Stimulated activated CD4-positive, alpha-beta T cell treated with anti-CD3 and anti-CD28 coated beads, Interleukin-12 subunit alpha, Interleukin-12 subunit beta, amount 100 ng/mL, for 48 hours (primary cell): ENCODE measurements at regions not wholly inside any gene's neighbourhood (a gene's known extent, or its start where the extent isn't known, plus 50 kb on each side); places are given as distances from the start of the nearest gene placed in this dataset.
"Not testable (repeated sequence)": the region's sequence is repeated elsewhere in the genome, so short reads cannot be mapped to it uniquely, and the experiment has no call there.

Source experiments
- DNase-seq, 3 donors: peaks; one replicate each; pipeline ENCODE4 v3.0.0-alpha.2; 2020; ENCODE audit warnings: low read depth in 2 of 3, low spot score in 1 of 3

- DNase-seq = no peak
Measured at GRCh38 chr11:81602508-81602907, 1131.2 kb downstream of the FAM181B start.

DNA sequence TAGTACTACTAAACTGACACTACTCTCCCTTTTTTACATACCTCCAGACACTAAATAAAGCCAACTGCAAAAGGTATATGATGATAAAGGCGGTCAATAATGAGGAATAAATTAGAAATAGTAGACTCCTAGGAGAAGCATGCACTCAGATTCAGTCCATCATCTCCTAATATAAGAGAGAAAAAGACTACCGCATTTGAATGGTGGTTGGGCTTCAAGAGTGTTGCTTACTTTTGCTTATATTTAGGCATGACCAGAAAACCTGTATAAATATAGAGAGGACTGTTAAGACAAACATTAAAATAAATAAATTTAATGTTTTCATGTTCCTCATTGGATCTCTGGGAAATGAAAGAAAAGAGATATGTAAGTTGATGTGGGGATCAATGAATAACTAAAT is 1137.0 kb downstream of the FAM181B start:
- no peak for DNase-seq

- no peak for DNase-seq
Measured at GRCh38 chr11:81585390-81585933, 1148.2 kb downstream of the FAM181B start.

- DNase-seq = no peak
Measured at GRCh38 chr11:81579339-81579738, 1154.3 kb downstream of the FAM181B start.

DNA sequence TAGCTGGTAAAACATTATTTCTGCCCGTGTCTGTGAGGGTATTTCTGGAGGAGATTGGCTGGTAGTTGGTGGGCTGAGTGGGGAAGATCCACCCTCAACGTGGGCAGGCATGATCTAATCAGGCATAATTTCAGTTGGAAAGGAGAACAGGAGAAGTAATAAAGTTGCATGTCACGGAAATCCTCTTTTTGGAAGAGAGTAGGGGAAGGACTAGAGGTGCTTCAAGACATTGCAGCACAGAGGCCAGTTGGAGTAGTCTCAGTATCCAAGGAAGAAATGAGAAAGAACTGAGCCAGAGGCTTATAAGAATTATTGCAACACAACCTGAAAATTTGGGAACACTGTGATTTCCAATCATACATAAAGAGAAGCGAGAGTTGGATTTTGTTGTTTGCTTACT is 1155.1 kb downstream of the FAM181B start:
- no peak for DNase-seq

DNA sequence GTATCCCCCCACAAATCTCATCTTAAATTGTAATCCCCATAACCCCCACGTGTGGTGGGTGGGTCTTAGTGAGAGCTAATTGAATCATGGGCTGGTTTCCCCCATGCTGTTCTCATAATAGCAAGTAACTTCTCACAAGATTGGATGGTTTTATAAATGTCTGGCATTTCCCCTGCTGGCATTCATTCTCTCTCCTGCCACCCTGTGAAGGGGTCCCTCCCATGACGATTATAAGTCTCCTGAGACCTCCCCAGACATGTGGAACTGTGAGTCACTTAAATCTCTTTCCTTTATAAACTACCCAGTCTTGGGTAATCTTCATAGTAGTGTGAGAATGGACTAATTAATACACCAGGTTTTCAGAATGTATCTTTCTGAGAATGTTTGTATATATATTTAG is 1159.4 kb downstream of the FAM181B start:
- DNase-seq = no peak

- no peak for DNase-seq
Measured at GRCh38 chr11:81573367-81573766, 1160.3 kb downstream of the FAM181B start.

DNA sequence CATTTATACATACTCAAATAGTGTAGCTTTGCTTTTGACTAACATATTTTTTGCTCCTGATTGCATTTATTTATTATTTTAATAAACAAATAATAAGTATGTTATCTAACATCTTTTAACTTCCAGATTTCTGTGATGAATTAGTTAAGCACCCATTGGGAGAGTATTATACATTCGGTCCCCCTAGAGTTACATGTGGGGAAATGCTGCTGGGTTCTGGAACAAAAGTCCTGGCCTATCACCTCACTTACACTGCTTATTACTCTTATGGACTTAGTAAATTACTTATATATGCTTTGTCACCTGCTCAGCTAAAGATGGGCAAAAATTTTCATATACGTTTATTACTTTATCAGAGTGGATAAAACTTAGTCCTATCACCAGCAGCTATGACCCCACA is 1163.0 kb downstream of the FAM181B start:
- no peak for DNase-seq

DNA sequence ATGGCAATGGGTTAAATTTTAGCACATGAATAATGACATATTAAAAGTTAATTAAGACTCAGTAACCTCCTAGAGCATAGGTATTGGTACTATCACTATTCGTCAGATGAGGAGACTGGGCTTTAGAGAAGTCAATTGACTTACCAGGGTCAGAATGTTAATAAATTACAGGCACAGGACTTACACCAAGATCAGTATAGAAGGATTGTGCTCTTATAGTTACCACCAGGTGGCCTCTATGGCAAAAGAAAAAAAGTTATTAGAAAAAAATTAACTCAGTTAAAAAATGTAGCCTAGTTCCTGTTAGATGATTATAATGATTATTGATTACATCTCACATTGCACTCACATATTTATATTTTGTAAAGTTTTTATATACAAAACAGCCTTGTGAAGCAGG is 1163.7 kb downstream of the FAM181B start:
- DNase-seq = no peak

GRCh38 chr11:81568918-81569317 is 1164.7 kb downstream of the FAM181B start:
- DNase-seq = no peak

GRCh38 chr11:81548123-81548522 is 1185.5 kb downstream of the FAM181B start:
- DNase-seq = no peak

DNA sequence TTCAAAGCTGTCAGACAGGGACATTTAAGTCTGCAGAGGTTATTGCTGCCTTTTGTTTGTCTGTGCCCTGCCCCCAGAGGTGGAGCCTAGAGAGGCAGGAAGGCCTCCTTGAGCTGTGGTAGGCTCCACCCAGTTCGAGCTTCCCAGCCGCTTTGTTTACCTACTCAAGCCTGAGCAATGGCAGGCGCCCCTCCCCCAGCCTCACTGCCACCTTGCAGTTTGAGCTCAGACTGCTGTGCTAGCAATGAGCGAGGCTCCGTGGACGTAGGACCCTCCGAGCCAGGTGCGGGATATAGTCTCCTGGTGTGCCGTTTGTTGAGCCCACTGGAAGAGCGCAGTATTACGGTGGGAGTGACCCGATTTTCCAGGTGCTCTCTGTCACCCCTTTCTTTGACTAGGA is 1193.9 kb downstream of the FAM181B start:
- not testable (repeated sequence) for DNase-seq

DNA sequence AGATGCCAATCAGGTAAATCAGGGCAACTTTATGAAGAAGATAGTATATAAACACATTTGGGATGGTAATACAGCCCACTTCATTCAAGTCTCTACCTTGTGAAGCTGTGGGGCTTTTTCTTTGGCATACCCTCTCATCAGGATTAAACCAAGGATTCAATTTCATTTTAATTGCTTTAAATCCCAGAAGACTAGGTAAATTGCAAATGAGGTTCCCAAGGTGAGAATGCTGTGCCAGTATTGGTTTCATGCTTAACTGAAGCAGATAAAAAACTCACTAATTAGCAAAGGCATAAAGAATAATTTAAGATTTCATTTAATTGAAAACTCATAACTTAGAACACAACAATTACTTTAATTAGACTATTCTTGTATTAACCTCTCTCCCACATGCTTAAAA is 1218.1 kb downstream of the FAM181B start:
- no peak for DNase-seq

DNA sequence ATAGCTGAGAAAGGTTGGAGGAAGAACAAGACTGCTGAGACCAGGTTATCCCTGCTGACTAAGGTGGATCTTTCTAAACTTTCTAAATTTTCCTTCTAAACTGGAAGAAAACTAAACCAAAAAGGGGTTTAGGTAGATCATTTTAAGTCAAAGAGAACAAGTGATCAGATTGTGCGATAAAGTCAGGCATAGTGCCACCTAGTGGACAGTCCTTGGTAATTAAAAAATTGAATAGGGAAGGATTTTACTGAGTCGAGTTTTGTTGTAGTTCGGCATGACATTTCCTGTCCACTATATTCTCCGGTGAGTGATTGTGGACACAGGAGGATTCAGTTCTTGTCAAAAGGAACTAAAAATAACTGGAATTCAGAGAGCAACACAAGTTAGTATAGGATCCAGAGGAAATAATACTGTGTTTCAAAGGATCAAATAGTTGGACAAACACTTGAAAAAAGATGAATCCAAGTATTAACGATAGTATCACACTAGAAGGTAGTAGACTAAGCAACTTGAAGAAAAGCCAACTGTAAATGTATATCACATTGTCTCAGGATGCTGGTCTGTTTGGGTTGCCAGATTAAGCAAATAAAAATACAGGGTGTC is 1236.4 kb downstream of the FAM181B start:
- DNase-seq = peak in 1 of 3 donors; percentile 3

DNA sequence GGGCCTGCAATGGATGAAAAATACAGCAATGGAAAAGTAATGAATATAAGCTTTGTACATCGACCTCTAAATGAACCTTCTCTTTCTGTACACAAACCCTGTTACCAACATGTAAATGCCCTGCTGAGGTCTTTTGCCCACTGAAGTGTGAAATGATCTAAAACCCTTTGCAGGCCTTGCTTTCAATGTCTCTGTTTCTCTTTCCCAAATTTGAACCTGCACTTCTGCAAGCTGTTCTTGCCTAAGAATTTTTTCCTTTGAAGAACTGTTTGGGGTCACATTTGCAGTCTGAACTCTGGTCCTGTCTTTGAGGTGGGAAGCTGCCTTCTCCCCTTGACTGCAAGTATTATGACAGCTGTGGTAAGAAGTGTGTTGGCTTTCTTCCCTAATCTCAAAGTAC is 1237.1 kb downstream of the FAM181B start:
- no peak for DNase-seq

GRCh38 chr11:81495699-81496292 is 1237.9 kb downstream of the FAM181B start:
- DNase-seq = no peak

DNA sequence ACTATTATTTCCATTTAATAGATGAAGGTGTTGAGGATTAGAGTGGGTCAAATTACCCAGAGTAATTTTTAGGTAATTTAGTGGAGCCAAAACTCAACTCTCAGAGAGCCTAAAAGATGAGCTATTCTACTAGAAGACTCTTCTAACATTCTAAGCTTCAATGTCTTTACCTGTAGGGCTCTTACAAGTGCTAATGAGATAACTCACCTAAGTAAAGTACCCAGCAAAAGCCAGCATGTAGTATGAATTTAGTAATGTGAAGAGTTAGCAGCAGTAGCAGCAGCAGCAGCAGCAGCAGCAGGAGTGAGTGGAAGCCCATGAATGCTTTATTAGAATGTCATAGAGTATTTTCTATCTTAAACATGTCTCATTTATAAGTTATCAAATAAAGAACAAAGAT is 1239.2 kb downstream of the FAM181B start:
- no peak for DNase-seq

GRCh38 chr11:81492923-81493445 is 1240.7 kb downstream of the FAM181B start:
- no peak for DNase-seq

- DNase-seq = no peak
Measured at GRCh38 chr11:81487109-81487508, 1246.6 kb downstream of the FAM181B start.

DNA sequence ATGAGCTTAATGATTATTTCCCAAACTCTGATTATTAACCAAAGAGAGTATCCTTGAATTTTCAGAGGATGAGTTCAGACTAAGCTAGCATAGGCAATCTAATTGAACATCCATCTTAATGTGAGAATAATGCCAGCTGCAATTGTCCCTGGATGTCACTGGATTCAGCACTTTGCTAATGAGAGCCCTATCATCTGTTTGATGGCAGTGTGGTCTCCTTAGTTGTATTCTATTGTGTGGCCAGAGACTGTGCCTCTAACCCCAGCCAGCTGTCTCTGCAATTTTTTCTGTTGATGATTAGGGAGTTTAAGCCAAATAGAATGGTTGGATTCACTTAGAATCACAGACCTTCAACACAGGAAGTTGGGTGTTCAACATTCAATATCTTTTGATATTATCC is 1249.5 kb downstream of the FAM181B start:
- DNase-seq = no peak

GRCh38 chr11:81477277-81477676 is 1256.4 kb downstream of the FAM181B start:
- DNase-seq = no peak

GRCh38 chr11:81476345-81476744 is 1257.3 kb downstream of the FAM181B start:
- DNase-seq = no peak

DNA sequence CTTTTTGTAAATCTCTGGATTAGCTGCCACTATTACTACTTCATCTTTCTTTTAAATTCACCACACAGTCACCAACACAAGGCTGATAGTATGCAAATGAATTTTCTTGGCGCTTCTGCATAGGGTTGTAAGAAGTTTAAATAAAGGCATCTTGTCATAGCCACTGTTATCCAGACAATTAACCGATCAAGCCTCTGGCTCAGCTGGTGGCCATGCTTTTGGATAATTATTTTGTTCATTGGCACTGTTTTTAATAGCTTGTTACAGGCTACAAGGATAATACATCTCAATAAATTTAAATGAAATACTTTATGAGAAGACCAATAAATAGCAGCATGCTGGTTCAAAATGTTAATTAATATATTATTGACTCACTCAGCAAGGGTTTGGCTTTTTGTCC is 1261.0 kb downstream of the FAM181B start:
- no peak for DNase-seq
